WTC11 (cell line): ENCODE measurements at regions not wholly inside any gene's neighbourhood (a gene's known extent, or its start where the extent isn't known, plus 50 kb on each side); places are given as distances from the start of the nearest gene placed in this dataset.

Source experiments
- ATF1 ChIP-seq: sonication (generic); formaldehyde crosslinking; IDR thresholded peaks from 2 replicates; pipeline ENCODE4 v1.8.1; 2023; ENCODE audit warnings: mild to moderate bottlenecking, moderate library complexity, missing genetic modification reagents
- TF ChIP-seq, protein P1 (sequence below): sonication (generic); formaldehyde crosslinking; IDR thresholded peaks from 2 replicates; pipeline ENCODE4 v1.8.0; 2022; ENCODE audit warnings: mild to moderate bottlenecking, missing genetic modification reagents
- TF ChIP-seq, protein P2 (sequence below): fragments of 200-600 bp; IDR thresholded peaks from 2 replicates; pipeline ENCODE4 v1.8.0; 2022; ENCODE audit warnings: antibody characterized with exemption
- TF ChIP-seq, protein P3 (sequence below): sonication (generic); formaldehyde crosslinking; IDR thresholded peaks from 2 replicates; pipeline ENCODE4 v1.8.1; 2022; ENCODE audit warnings: missing genetic modification reagents, borderline replicate concordance
- TF ChIP-seq, protein P4 (sequence below): sonication (generic); formaldehyde crosslinking; IDR thresholded peaks from 2 replicates; pipeline ENCODE4 v1.8.0; 2022; ENCODE audit warnings: missing genetic modification reagents

DNA sequence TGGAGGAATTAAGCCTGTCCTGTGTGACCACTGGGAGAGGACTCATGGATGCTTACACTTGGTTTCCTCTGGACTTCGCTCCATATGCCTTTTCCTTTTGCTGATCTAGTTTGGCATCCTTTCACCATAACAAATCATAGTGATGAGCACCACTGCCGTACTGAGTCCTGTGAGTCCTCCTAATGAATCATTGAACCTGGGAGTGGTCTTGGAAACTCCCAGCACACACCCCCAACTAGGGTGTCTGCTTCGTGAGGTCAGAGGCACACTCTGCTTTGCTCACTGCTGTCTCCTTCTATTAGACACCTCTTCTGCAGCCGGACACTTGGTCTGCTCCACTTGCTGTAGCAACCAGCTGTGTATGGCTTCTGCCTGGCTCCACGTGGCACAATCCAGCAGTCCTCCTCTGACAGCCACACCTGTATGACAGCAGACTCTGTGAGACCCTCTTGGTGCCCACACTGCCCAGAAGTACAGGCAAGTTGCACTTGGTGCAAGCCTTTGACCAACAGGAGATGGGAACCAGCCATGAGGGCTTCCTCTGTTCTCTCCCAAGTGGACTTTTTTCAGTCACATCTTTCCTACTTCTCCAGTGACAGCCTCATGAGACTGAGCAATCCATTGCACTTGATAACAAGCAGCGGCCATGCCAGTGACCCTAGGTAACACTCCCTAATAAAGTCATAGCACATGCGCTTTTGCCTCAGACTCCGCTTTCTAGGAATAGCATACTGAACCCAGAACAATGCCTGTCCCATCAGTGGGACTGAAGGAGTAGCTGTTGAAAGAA, 65.0 kb upstream of the HMGXB4 start:
- TF ChIP-seq, protein P1, sequence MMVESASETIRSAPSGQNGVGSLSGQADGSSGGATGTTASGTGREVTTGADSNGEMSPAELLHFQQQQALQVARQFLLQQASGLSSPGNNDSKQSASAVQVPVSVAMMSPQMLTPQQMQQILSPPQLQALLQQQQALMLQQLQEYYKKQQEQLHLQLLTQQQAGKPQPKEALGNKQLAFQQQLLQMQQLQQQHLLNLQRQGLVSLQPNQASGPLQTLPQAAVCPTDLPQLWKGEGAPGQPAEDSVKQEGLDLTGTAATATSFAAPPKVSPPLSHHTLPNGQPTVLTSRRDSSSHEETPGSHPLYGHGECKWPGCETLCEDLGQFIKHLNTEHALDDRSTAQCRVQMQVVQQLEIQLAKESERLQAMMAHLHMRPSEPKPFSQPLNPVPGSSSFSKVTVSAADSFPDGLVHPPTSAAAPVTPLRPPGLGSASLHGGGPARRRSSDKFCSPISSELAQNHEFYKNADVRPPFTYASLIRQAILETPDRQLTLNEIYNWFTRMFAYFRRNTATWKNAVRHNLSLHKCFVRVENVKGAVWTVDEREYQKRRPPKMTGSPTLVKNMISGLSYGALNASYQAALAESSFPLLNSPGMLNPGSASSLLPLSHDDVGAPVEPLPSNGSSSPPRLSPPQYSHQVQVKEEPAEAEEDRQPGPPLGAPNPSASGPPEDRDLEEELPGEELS: no peak
- TF ChIP-seq, protein P2, sequence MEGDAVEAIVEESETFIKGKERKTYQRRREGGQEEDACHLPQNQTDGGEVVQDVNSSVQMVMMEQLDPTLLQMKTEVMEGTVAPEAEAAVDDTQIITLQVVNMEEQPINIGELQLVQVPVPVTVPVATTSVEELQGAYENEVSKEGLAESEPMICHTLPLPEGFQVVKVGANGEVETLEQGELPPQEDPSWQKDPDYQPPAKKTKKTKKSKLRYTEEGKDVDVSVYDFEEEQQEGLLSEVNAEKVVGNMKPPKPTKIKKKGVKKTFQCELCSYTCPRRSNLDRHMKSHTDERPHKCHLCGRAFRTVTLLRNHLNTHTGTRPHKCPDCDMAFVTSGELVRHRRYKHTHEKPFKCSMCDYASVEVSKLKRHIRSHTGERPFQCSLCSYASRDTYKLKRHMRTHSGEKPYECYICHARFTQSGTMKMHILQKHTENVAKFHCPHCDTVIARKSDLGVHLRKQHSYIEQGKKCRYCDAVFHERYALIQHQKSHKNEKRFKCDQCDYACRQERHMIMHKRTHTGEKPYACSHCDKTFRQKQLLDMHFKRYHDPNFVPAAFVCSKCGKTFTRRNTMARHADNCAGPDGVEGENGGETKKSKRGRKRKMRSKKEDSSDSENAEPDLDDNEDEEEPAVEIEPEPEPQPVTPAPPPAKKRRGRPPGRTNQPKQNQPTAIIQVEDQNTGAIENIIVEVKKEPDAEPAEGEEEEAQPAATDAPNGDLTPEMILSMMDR: no peak
- TF ChIP-seq, protein P3, sequence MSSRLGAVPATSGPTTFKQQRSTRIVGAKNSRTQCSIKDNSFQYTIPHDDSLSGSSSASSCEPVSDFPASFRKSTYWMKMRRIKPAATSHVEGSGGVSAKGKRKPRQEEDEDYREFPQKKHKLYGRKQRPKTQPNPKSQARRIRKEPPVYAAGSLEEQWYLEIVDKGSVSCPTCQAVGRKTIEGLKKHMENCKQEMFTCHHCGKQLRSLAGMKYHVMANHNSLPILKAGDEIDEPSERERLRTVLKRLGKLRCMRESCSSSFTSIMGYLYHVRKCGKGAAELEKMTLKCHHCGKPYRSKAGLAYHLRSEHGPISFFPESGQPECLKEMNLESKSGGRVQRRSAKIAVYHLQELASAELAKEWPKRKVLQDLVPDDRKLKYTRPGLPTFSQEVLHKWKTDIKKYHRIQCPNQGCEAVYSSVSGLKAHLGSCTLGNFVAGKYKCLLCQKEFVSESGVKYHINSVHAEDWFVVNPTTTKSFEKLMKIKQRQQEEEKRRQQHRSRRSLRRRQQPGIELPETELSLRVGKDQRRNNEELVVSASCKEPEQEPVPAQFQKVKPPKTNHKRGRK (CRISPR knock-in tag): no peak
- TF ChIP-seq ATF1 (CRISPR knock-in tag): no peak
- TF ChIP-seq, protein P4, sequence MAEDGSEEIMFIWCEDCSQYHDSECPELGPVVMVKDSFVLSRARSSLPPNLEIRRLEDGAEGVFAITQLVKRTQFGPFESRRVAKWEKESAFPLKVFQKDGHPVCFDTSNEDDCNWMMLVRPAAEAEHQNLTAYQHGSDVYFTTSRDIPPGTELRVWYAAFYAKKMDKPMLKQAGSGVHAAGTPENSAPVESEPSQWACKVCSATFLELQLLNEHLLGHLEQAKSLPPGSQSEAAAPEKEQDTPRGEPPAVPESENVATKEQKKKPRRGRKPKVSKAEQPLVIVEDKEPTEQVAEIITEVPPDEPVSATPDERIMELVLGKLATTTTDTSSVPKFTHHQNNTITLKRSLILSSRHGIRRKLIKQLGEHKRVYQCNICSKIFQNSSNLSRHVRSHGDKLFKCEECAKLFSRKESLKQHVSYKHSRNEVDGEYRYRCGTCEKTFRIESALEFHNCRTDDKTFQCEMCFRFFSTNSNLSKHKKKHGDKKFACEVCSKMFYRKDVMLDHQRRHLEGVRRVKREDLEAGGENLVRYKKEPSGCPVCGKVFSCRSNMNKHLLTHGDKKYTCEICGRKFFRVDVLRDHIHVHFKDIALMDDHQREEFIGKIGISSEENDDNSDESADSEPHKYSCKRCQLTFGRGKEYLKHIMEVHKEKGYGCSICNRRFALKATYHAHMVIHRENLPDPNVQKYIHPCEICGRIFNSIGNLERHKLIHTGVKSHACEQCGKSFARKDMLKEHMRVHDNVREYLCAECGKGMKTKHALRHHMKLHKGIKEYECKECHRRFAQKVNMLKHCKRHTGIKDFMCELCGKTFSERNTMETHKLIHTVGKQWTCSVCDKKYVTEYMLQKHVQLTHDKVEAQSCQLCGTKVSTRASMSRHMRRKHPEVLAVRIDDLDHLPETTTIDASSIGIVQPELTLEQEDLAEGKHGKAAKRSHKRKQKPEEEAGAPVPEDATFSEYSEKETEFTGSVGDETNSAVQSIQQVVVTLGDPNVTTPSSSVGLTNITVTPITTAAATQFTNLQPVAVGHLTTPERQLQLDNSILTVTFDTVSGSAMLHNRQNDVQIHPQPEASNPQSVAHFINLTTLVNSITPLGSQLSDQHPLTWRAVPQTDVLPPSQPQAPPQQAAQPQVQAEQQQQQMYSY (CRISPR knock-in tag): no peak
